GM12875 (cell line): ENCODE measurements at regions not wholly inside any gene's neighbourhood (a gene's known extent, or its start where the extent isn't known, plus 50 kb on each side); places are given as distances from the start of the nearest gene placed in this dataset.
A peak's percentile ranks its signal among the peaks of the same experiment; 100 is the strongest.
"Not testable (repeated sequence)": the region's sequence is repeated elsewhere in the genome, so short reads cannot be mapped to it uniquely, and the experiment has no call there.

ENCODE experiments used
- H3K4me3 ChIP-seq: one replicate; pipeline ENCODE4 v1.5.1; 2011; ENCODE audit warnings: low read depth, low read length, control low read depth
- CTCF ChIP-seq: IDR thresholded peaks from 2 replicates; pipeline ENCODE4 v1.5.1; 2011; ENCODE audit warnings: low read depth, mild to moderate bottlenecking, control low read depth, inconsistent platforms, low read length, moderate library complexity, borderline replicate concordance; ENCODE audit not compliant: insufficient read depth

GRCh38 chr9:42656789-42657188, 473.3 kb downstream of the SPATA31A6 start:
- H3K4me3 ChIP-seq = not testable (repeated sequence)

DNA sequence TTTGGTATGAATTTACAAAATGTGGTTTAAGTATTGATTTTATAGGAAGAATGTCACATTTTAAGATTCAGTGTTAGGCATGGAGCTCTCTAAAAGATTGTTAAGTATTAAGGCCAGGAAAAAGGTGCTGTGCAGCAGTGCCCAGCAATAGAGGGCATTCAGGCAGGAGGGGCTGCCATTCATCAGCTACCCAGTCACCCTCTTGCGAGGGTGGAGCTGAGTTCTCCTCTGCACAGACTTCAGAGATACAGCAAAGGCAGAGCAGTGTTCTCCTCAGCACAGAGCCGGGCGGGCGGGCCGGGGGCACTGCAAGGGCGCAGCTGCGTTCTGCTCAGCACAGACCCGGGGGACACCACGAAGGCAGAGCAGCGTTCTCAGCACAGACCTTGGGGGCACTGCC, 474.0 kb downstream of the SPATA31A6 start:
- H3K4me3 ChIP-seq = not testable (repeated sequence)

DNA sequence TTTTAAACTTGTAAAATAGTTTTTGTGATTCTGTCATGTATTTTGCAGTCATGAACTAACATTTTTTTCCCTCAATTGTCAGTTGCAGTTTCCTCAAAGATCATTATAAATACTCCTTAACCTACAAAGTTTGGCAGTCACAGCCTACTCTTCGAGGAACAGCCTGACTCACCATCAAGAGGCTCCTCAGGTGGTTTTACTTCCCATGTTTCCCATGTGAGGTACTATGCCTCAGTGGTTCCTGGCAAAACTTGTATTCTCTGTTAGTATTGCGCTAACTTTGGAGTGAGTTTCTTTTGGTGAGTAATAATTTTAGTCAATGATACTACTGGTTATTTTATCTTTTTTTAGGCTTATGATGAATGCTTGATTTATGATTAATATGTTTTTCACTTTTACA, 513.7 kb downstream of the SPATA31A6 start:
- H3K4me3 ChIP-seq = not testable (repeated sequence)

DNA sequence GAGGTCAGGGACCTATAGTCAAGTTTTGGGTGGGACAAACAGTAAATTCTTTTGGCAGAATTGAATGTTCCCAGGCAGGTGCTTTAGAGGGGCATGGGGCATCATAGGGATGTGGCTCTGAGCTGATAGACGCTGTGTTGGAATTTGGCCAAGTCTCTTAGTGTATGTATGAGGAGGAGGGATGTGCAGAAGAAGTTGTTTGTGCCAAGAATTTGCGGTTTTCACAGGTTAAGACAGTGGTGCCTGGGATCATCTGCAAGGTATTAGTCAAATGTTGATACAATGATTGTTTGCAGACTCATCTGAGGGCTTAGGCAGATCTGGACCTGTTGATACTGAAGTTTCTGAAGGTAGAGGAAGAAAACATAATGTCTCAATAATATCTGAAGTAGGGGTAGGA, 519.4 kb downstream of the SPATA31A6 start:
- H3K4me3 ChIP-seq = not testable (repeated sequence)

- not testable (repeated sequence) for H3K4me3 ChIP-seq
Observed at GRCh38 chr9:42724841-42725835, 541.7 kb downstream of the SPATA31A6 start.

GRCh38 chr9:42743030-42743814, 559.8 kb downstream of the SPATA31A6 start:
- H3K4me3 ChIP-seq = peak overlapping the region; percentile 19
- TF ChIP-seq CTCF = peak; percentile 84

DNA sequence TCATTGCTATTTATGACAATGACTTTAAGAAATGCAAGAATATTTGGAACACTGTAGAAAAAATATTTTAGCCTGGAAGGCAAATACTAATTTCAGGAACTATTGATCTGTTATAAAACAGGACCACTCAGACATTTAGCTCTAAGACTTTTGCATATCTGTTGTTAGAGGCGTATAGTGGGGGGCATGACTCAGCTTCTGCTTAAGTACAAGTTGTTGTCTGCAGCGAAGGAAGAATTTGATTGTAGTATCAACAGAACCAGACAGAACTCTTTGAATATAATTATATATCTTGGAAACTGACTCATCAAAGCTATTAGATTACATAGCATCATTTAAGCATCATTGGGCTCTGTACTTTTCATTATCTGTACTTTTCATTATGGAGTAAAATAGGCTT, 573.8 kb downstream of the SPATA31A6 start:
- H3K4me3 ChIP-seq = not testable (repeated sequence)

DNA sequence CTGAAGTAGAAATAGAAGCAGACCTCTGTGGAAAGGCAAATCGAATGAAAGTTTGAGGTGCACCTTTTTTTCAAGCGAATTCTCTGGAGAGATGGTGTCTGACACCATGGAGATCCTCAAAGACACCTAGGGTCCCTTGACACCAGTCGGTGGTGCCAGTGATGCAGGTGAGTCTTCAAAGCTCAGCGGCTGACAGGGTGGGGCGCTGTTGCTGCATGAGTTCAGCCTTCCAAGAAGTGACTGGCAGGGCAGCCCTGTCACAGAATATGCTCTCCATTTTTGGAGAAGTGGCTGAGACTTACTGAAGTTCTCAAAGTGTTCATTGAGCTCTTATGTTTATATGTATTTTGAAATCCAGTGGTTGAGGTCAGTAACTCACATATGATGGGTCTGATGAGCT, 575.9 kb downstream of the SPATA31A6 start:
- H3K4me3 ChIP-seq = not testable (repeated sequence)

DNA sequence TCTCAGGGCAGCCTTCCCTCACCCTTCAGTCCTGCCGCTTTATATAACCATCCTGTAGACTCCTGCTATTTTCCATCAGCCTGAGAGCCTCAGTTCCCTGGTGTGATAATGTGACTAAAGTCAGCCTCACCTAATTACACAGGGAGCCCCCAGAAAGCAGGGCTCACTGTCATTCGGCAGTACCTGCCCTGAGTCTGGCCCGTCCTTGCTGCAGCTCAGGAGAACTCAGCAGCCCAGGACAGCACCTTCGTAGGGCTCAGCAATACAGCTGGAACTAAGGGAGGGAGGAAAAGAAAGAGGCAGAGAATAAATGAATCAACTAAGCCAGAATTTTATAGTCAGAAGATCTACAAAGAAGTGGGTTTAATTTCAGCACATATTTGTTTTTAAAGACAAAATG, 598.7 kb downstream of the SPATA31A6 start:
- not testable (repeated sequence) for H3K4me3 ChIP-seq

DNA sequence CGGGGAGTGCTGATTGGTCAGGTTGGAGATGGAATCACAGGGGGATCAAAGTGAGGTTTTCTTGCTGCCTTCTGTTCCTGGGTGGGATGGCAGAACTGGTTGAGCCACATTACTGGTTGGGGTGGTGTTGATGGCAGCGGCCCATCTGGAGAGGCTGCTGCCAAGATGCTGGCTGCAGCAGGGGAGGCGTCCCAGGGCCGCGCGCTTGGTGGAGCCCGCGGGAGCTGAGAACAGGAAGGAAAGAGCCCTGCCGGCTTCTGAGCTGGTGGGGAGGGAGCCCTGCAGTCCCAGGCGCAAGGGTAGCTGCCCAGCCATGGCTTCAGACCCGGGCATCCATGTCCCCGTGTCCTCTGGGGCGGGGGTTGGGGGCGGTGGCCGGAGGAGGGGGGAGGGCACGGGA, 609.3 kb downstream of the SPATA31A6 start:
- H3K4me3 ChIP-seq = not testable (repeated sequence)

GRCh38 chr9:42798571-42798970, 615.1 kb downstream of the SPATA31A6 start:
- H3K4me3 ChIP-seq = not testable (repeated sequence)

- H3K4me3 ChIP-seq = not testable (repeated sequence)
Observed at GRCh38 chr9:42802716-42803115, 619.3 kb downstream of the SPATA31A6 start.

- H3K4me3 ChIP-seq = not testable (repeated sequence)
Observed at GRCh38 chr9:42806674-42807073, 623.2 kb downstream of the SPATA31A6 start.

GRCh38 chr9:42821468-42821867, 638.0 kb downstream of the SPATA31A6 start:
- H3K4me3 ChIP-seq = not testable (repeated sequence)

GRCh38 chr9:42848156-42848555, 664.7 kb downstream of the SPATA31A6 start:
- not testable (repeated sequence) for H3K4me3 ChIP-seq

DNA sequence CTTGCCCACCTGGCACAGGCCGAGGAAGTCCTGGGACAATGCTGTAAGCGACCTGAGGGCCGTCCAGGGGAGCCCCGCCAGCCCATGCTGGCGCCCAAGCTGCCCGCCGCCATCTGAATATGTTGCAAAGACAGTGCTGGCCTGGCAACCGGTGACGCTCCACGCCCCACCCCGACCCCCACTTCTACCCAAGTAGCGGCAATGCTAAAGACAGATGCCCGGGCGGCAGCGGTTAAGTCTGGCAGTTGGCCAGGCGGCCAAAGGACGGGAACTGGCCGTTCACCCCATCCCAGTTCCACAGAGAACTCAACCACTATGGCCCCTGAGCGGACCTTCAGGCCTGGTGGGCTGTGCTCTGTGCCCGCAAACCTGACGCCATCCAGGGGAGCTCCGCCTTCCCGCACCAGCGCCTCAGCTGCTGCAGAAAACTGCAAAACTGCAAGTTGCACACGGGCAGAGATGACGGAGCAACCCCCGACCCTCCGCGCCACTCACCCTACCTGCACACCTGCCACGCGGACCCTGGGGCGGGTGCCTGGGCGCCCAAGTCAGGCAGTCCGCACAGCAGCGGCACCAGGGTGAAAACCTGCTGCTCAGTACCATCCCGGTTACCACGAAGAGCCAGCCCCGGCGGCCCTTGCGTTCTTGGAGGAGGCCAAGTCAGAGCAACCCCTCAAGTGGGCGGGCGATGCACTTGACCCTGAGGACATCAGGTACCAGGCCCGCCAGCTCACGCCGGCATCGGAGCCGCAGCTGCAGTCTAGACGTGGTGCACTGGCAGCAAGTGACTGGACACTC, 667.6 kb downstream of the SPATA31A6 start:
- H3K4me3 ChIP-seq = not testable (repeated sequence)

- not testable (repeated sequence) for H3K4me3 ChIP-seq
Observed at GRCh38 chr9:42851701-42852100, 668.2 kb downstream of the SPATA31A6 start.

DNA sequence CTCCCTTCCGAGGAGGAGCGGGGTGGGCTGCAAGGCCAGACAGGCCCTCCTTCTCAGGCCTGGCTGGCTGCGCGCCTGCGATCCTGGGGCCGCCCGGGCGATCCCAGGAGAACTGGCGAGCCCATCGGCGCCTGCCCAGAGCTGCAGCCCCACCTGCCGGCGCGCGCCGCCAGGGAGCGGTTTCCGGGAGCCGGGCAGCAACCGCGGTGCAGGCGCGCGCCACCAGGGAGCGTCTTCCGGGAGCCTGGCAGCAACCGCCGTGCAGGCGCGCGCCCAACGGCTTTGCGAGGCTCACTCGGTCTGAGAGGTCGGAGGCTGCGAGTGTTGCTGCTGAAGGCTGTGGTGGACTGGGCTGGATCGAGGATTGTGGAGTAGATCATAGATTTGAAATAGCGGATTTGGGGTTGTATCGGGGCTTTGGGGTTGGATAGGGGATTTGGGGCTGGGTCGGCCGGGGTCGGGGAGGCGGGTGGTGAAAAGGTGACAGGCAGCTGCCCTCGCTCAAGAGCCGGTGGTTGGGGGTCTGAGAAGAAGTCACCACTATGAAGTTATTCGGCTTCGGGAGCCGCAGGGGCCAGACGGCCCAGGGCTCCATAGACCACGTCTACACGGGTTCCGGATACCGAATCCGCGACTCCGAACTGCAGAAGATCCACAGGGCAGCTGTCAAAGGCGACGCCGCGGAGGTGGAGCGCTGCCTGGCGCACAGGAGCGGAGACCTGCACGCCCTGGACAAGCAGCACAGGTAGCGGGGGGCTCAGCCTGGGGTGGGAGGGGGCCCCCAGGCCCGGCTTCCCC, 668.9 kb downstream of the SPATA31A6 start:
- not testable (repeated sequence) for H3K4me3 ChIP-seq
